ENCODE measurements at regions not wholly inside any gene's neighbourhood (a gene's known extent, or its start where the extent isn't known, plus 50 kb on each side); places are given as distances from the start of the nearest gene placed in this dataset.
A peak's percentile ranks its signal among the peaks of the same experiment; 100 is the strongest.

GRCh38 chr2:76639171-76639680 is 883.0 kb downstream of the LRRTM4 start:
- no peaks in the 10 kb centered on the region for H3K9me3 ChIP-seq (ENCODE audit: insufficient read depth, low read length)
- no peak overlapping the region for H3K4me3 ChIP-seq (ENCODE audit: insufficient read length, low read depth)
- no peaks in the 10 kb centered on the region for H3K4me1 ChIP-seq (ENCODE audit: insufficient read depth, insufficient read length)
- H3K36me3 ChIP-seq (ENCODE audit: insufficient read depth, insufficient read length, low read length) = no peaks in the 10 kb centered on the region
- H3K27me3 ChIP-seq (ENCODE audit: insufficient read depth, insufficient read length) = no peaks in the 10 kb centered on the region
- no peak for TF ChIP-seq ZNF274 (IDR thresholded peaks at IDR 0.05; ENCODE audit: low read depth, low read length)
- no peak for TF ChIP-seq SUZ12 (IDR thresholded peaks at IDR 0.05; ENCODE audit: extremely low read depth, insufficient read depth, insufficient read length)
- TF ChIP-seq YY1 (IDR thresholded peaks at IDR 0.05; ENCODE audit: insufficient read depth, insufficient read length) = no peak
- H3K9ac ChIP-seq (ENCODE audit: insufficient read length, low read depth) = no peak overlapping the region
- DNase-seq (ENCODE audit: low read depth, low spot score) = no peak

- TF ChIP-seq YY1 (IDR thresholded peaks at IDR 0.05; ENCODE audit: insufficient read depth, insufficient read length) = no peak
- no peak for TF ChIP-seq ZNF274 (IDR thresholded peaks at IDR 0.05; ENCODE audit: low read depth, low read length)
- no peak for TF ChIP-seq SUZ12 (IDR thresholded peaks at IDR 0.05; ENCODE audit: extremely low read depth, insufficient read depth, insufficient read length)
- Histone ChIP-seq H3K27me3 (ENCODE audit: insufficient read depth, insufficient read length) (no peaks in the 10 kb centered on the region), H3K4me3 (ENCODE audit: insufficient read length, low read depth) (no peak overlapping the region), H3K36me3 (ENCODE audit: insufficient read depth, insufficient read length, low read length) (no peaks in the 10 kb centered on the region), H3K9me3 (ENCODE audit: insufficient read depth, low read length) (no peaks in the 10 kb centered on the region), H3K9ac (ENCODE audit: insufficient read length, low read depth) (no peak overlapping the region), H3K4me1 (ENCODE audit: insufficient read depth, insufficient read length) (no peaks in the 10 kb centered on the region)
- no peak for DNase-seq (ENCODE audit: low read depth, low spot score)
Observed at GRCh38 chr2:76633276-76633921, 888.8 kb downstream of the LRRTM4 start.

- H3K27me3 ChIP-seq (ENCODE audit: insufficient read depth, insufficient read length) = no peaks in the 10 kb centered on the region
- H3K9me3 ChIP-seq (ENCODE audit: insufficient read depth, low read length) = no peaks in the 10 kb centered on the region
- TF ChIP-seq YY1 (IDR thresholded peaks at IDR 0.05; ENCODE audit: insufficient read depth, insufficient read length) (no peak), SUZ12 (IDR thresholded peaks at IDR 0.05; ENCODE audit: extremely low read depth, insufficient read depth, insufficient read length) (no peak), ZNF274 (IDR thresholded peaks at IDR 0.05; ENCODE audit: low read depth, low read length) (no peak)
- no peaks in the 10 kb centered on the region for H3K36me3 ChIP-seq (ENCODE audit: insufficient read depth, insufficient read length, low read length)
- DNase-seq (ENCODE audit: low read depth, low spot score) = no peak
- H3K4me1 ChIP-seq (ENCODE audit: insufficient read depth, insufficient read length) = no peaks in the 10 kb centered on the region
- no peak overlapping the region for H3K4me3 ChIP-seq (ENCODE audit: insufficient read length, low read depth)
- H3K9ac ChIP-seq (ENCODE audit: insufficient read length, low read depth) = no peak overlapping the region
Observed at GRCh38 chr2:76625101-76625500, 897.1 kb downstream of the LRRTM4 start.

DNA sequence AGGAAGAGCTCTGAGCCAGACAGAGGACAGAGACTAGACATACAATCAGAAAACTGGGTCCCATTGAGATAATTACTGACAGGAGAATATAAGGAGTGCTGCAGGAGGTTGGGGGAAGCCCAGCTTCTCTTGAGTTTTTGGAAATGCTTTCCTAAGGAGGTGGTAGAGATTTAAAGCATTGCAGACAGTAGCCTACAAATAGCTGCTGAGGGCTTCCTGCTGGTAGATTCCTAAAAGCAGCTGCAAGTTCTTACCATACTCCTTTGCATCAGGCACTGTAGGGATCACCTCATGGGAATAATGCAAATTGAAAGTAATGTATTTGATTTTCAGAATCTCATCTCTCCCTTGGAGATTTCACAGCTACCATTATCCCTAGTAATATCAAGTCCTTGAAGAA is 902.6 kb upstream of the GCFC2 start:
- TF ChIP-seq SUZ12 (IDR thresholded peaks at IDR 0.05; ENCODE audit: extremely low read depth, insufficient read depth, insufficient read length) (no peak), ZNF274 (IDR thresholded peaks at IDR 0.05; ENCODE audit: low read depth, low read length) (no peak), YY1 (IDR thresholded peaks at IDR 0.05; ENCODE audit: insufficient read depth, insufficient read length) (no peak)
- no peak overlapping the region for H3K4me3 ChIP-seq (ENCODE audit: insufficient read length, low read depth)
- no peaks in the 10 kb centered on the region for H3K36me3 ChIP-seq (ENCODE audit: insufficient read depth, insufficient read length, low read length)
- no peaks in the 10 kb centered on the region for H3K9me3 ChIP-seq (ENCODE audit: insufficient read depth, low read length)
- H3K4me1 ChIP-seq (ENCODE audit: insufficient read depth, insufficient read length) = no peaks in the 10 kb centered on the region
- DNase-seq (ENCODE audit: low read depth, low spot score) = no peak
- H3K9ac ChIP-seq (ENCODE audit: insufficient read length, low read depth) = no peak overlapping the region
- no peaks in the 10 kb centered on the region for H3K27me3 ChIP-seq (ENCODE audit: insufficient read depth, insufficient read length)

GRCh38 chr2:76612764-76613163 is 902.0 kb upstream of the GCFC2 start:
- no peak overlapping the region for H3K4me3 ChIP-seq (ENCODE audit: insufficient read length, low read depth)
- no peak for DNase-seq (ENCODE audit: low read depth, low spot score)
- no peak overlapping the region for H3K9ac ChIP-seq (ENCODE audit: insufficient read length, low read depth)
- no peaks in the 10 kb centered on the region for H3K4me1 ChIP-seq (ENCODE audit: insufficient read depth, insufficient read length)
- H3K27me3 ChIP-seq (ENCODE audit: insufficient read depth, insufficient read length) = no peaks in the 10 kb centered on the region
- TF ChIP-seq SUZ12 (IDR thresholded peaks at IDR 0.05; ENCODE audit: extremely low read depth, insufficient read depth, insufficient read length) (no peak), ZNF274 (IDR thresholded peaks at IDR 0.05; ENCODE audit: low read depth, low read length) (no peak), YY1 (IDR thresholded peaks at IDR 0.05; ENCODE audit: insufficient read depth, insufficient read length) (no peak)
- H3K9me3 ChIP-seq (ENCODE audit: insufficient read depth, low read length) = no peaks in the 10 kb centered on the region
- no peaks in the 10 kb centered on the region for H3K36me3 ChIP-seq (ENCODE audit: insufficient read depth, insufficient read length, low read length)

DNA sequence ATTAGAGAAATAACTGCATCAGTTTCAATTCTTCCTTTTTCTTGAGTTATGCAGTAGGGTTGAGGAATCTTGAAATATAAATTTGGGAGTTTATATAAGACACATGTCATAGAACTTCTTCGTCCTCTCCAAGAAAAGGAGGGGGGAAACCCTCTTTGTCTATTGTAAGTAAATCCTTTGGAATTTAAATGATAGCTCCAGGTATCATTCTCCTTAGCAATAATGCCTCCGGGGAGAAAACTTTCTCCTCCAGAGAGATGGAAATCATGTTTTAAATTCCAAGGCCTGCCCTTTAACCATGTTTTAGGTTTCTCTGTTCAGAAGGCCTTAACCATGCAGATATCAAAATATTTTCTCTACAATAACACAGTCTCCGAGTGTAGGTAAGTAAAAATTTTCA is 899.7 kb upstream of the GCFC2 start:
- H3K4me1 ChIP-seq (ENCODE audit: insufficient read depth, insufficient read length) = no peaks in the 10 kb centered on the region
- H3K9ac ChIP-seq (ENCODE audit: insufficient read length, low read depth) = no peak overlapping the region
- H3K27me3 ChIP-seq (ENCODE audit: insufficient read depth, insufficient read length) = no peaks in the 10 kb centered on the region
- no peak overlapping the region for H3K4me3 ChIP-seq (ENCODE audit: insufficient read length, low read depth)
- H3K9me3 ChIP-seq (ENCODE audit: insufficient read depth, low read length) = no peaks in the 10 kb centered on the region
- no peak for DNase-seq (ENCODE audit: low read depth, low spot score)
- H3K36me3 ChIP-seq (ENCODE audit: insufficient read depth, insufficient read length, low read length) = no peaks in the 10 kb centered on the region
- TF ChIP-seq YY1 (IDR thresholded peaks at IDR 0.05; ENCODE audit: insufficient read depth, insufficient read length) (no peak), ZNF274 (IDR thresholded peaks at IDR 0.05; ENCODE audit: low read depth, low read length) (no peak), SUZ12 (IDR thresholded peaks at IDR 0.05; ENCODE audit: extremely low read depth, insufficient read depth, insufficient read length) (no peak)

- Histone ChIP-seq H3K27me3 (ENCODE audit: insufficient read depth, insufficient read length) (no peaks in the 10 kb centered on the region), H3K9me3 (ENCODE audit: insufficient read depth, low read length) (no peaks in the 10 kb centered on the region), H3K4me3 (ENCODE audit: insufficient read length, low read depth) (no peak overlapping the region), H3K9ac (ENCODE audit: insufficient read length, low read depth) (no peak overlapping the region), H3K4me1 (ENCODE audit: insufficient read depth, insufficient read length) (no peaks in the 10 kb centered on the region), H3K36me3 (ENCODE audit: insufficient read depth, insufficient read length, low read length) (no peaks in the 10 kb centered on the region)
- DNase-seq (ENCODE audit: low read depth, low spot score) = peak; percentile 90
- TF ChIP-seq YY1 (IDR thresholded peaks at IDR 0.05; ENCODE audit: insufficient read depth, insufficient read length) (no peak), ZNF274 (IDR thresholded peaks at IDR 0.05; ENCODE audit: low read depth, low read length) (no peak), SUZ12 (IDR thresholded peaks at IDR 0.05; ENCODE audit: extremely low read depth, insufficient read depth, insufficient read length) (no peak)
Observed at GRCh38 chr2:76599732-76600368, 889.1 kb upstream of the GCFC2 start.

All from NT2/D1 (cell line).